ENCODE measurements at regions not wholly inside any gene's neighbourhood (a gene's known extent, or its start where the extent isn't known, plus 50 kb on each side); places are given as distances from the start of the nearest gene placed in this dataset.

DNA sequence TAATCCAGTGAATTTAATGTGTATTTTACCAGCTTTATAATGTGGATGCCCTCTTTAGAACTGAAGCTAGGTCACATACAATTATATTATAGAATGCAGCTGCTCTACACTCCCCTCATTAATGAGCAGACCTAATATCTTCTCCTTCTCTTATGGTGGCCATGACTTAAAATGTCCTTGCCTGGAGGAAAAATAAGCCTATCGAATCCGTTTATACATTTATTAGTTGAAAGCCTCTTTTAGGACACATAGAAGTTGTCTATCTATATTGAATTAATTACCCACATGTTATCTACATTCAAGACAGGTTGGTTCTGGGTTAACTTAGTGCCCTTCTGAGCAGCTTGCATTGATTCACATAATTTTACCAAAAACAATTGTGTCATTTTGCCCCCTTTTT, 1716.8 kb downstream of the HACE1 start:
- Histone ChIP-seq H3K36me3 (ENCODE audit: control insufficient read depth in 4 of 4, insufficient read depth in 3 of 4, low read depth in 1 of 4, low read length in 3 of 4) (no peaks in the 10 kb centered on the region), H3K27me3 (ENCODE audit: control insufficient read depth in 4 of 4, insufficient read depth in 4 of 4, low read length in 3 of 4) (peaks cover 0 to 3% (median 0%) of the 10 kb centered on the region in 4 donors), H3K4me3 (ENCODE audit: low read depth in 1 of 3, low read length in 3 of 3) (no peak overlapping the region), H3K27ac (ENCODE audit: low read depth in 1 of 2, low read length in 2 of 2) (no peak overlapping the region), H3K9ac (ENCODE audit: low read depth in 1 of 2, low read length in 2 of 2) (no peak overlapping the region), H3K4me1 (ENCODE audit: control insufficient read depth in 4 of 4, insufficient read depth in 4 of 4, low read length in 3 of 4) (no peaks in the 10 kb centered on the region), H3K9me3 (ENCODE audit: control insufficient read depth in 4 of 4, low read length in 3 of 4) (no peaks in the 10 kb centered on the region)
- 87% methylated on average over 2 of the region's 2 CpGs for WGBS
- no peak for DNase-seq (ENCODE audit: low spot score)
- no peak for TF ChIP-seq YY1 (IDR thresholded peaks at IDR 0.05)
- no peak for TF ChIP-seq HNF4G (IDR thresholded peaks at IDR 0.05)
- TF ChIP-seq, protein P1, sequence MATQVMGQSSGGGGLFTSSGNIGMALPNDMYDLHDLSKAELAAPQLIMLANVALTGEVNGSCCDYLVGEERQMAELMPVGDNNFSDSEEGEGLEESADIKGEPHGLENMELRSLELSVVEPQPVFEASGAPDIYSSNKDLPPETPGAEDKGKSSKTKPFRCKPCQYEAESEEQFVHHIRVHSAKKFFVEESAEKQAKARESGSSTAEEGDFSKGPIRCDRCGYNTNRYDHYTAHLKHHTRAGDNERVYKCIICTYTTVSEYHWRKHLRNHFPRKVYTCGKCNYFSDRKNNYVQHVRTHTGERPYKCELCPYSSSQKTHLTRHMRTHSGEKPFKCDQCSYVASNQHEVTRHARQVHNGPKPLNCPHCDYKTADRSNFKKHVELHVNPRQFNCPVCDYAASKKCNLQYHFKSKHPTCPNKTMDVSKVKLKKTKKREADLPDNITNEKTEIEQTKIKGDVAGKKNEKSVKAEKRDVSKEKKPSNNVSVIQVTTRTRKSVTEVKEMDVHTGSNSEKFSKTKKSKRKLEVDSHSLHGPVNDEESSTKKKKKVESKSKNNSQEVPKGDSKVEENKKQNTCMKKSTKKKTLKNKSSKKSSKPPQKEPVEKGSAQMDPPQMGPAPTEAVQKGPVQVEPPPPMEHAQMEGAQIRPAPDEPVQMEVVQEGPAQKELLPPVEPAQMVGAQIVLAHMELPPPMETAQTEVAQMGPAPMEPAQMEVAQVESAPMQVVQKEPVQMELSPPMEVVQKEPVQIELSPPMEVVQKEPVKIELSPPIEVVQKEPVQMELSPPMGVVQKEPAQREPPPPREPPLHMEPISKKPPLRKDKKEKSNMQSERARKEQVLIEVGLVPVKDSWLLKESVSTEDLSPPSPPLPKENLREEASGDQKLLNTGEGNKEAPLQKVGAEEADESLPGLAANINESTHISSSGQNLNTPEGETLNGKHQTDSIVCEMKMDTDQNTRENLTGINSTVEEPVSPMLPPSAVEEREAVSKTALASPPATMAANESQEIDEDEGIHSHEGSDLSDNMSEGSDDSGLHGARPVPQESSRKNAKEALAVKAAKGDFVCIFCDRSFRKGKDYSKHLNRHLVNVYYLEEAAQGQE (IDR thresholded peaks at IDR 0.05) = no peak
- no peak for TF ChIP-seq RAD21 (IDR thresholded peaks at IDR 0.05)
- no peak for TF ChIP-seq FOXA2 (IDR thresholded peaks at IDR 0.05)
- no peak for TF ChIP-seq NR2F2 (IDR thresholded peaks at IDR 0.05)
- TF ChIP-seq SP1 (IDR thresholded peaks at IDR 0.05) = no peak
- TF ChIP-seq ZBTB33 (IDR thresholded peaks at IDR 0.05) = no peak
- no peak for TF ChIP-seq FOXA1 (IDR thresholded peaks at IDR 0.05)
- TF ChIP-seq CTCF (IDR thresholded peaks at IDR 0.05; ENCODE audit: low read depth, low read length, missing input control) = no peak
- TF ChIP-seq TAF1 (conservative IDR thresholded peaks at IDR 0.05) = no peak
- TF ChIP-seq EGR1 (IDR thresholded peaks at IDR 0.05; ENCODE audit: low read depth in 2 of 2) = no peak
- no peak for TF ChIP-seq GABPA (IDR thresholded peaks at IDR 0.05 in 1 of 2, conservative IDR thresholded peaks at IDR 0.05 in 1 of 2)

GRCh38 chr6:103140308-103141027, 1719.3 kb downstream of the HACE1 start:
- no peaks in the 10 kb centered on the region for H3K36me3 ChIP-seq (ENCODE audit: control insufficient read depth in 4 of 4, insufficient read depth in 3 of 4, low read depth in 1 of 4, low read length in 3 of 4)
- H3K4me1 ChIP-seq (ENCODE audit: control insufficient read depth in 4 of 4, insufficient read depth in 4 of 4, low read length in 3 of 4) = no peaks in the 10 kb centered on the region
- H3K9ac ChIP-seq (ENCODE audit: low read depth in 1 of 2, low read length in 2 of 2) = no peak overlapping the region
- H3K4me3 ChIP-seq (ENCODE audit: low read depth in 1 of 3, low read length in 3 of 3) = no peak overlapping the region
- no peak overlapping the region for H3K27ac ChIP-seq (ENCODE audit: low read depth in 1 of 2, low read length in 2 of 2)
- 85% methylated on average over 6 of the region's 6 CpGs for WGBS
- no peak for DNase-seq (ENCODE audit: low spot score)
- H3K27me3 ChIP-seq (ENCODE audit: control insufficient read depth in 4 of 4, insufficient read depth in 4 of 4, low read length in 3 of 4) = peaks cover 0 to 3% (median 0%) of the 10 kb centered on the region in 4 donors
- no peaks in the 10 kb centered on the region for H3K9me3 ChIP-seq (ENCODE audit: control insufficient read depth in 4 of 4, low read length in 3 of 4)
- no peak for TF ChIP-seq FOXA1 (IDR thresholded peaks at IDR 0.05)
- TF ChIP-seq, protein P2, sequence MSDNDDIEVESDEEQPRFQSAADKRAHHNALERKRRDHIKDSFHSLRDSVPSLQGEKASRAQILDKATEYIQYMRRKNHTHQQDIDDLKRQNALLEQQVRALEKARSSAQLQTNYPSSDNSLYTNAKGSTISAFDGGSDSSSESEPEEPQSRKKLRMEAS (IDR thresholded peaks at IDR 0.05) = no peak
- no peak for TF ChIP-seq CTCF (IDR thresholded peaks at IDR 0.05; ENCODE audit: low read depth, low read length, missing input control)
- TF ChIP-seq FOXA2 (IDR thresholded peaks at IDR 0.05) = no peak
- no peak for TF ChIP-seq SP1 (IDR thresholded peaks at IDR 0.05)
- no peak for TF ChIP-seq EGR1 (IDR thresholded peaks at IDR 0.05; ENCODE audit: low read depth in 2 of 2)
- no peak for TF ChIP-seq YY1 (IDR thresholded peaks at IDR 0.05)
- TF ChIP-seq, protein P1 (IDR thresholded peaks at IDR 0.05) = no peak
- TF ChIP-seq ZBTB33 (IDR thresholded peaks at IDR 0.05) = no peak
- no peak for TF ChIP-seq HNF4G (IDR thresholded peaks at IDR 0.05)

All from liver (tissue), 8 donors.